ENCODE measurements at regions not wholly inside any gene's neighbourhood (a gene's known extent, or its start where the extent isn't known, plus 50 kb on each side); places are given as distances from the start of the nearest gene placed in this dataset.

DNA sequence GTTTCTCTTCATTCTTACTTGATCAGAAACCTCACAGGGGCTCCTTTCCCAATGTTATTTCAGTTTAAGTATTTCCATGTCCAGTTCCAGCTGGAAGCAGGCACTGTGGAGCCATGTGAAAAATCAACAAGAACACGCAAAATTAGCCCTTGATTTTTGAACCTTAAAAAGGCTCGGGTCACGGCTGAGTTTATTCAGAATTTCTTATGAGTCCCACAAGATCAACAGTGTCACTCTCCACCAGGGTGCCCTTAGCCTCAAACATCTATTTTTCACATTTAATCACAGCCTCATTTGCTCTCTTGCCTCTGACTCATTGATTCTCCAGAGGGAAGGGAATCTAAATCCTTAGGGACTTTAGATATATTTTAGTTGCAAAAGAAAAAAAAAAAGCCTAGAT is 157.7 kb upstream of the AVPR1A start:
- Mint-ChIP-seq H3K4me1 (no peaks in the 10 kb centered on the region), H3K4me3 (no peak overlapping the region), H3K36me3 (no peaks in the 10 kb centered on the region), H3K27me3 (no peaks in the 10 kb centered on the region), H3K9me3 (peaks cover 0 to 12% (median 2%) of the 10 kb centered on the region in 8 donors), H3K27ac (no peak overlapping the region)
- Histone ChIP-seq H3K36me3 (ENCODE audit: insufficient read depth, low read length) (no peaks in the 10 kb centered on the region), H3K4me3 (ENCODE audit: low read length in 2 of 2) (no peak overlapping the region), H3K27me3 (ENCODE audit: insufficient read depth, low read length) (no peaks in the 10 kb centered on the region), H3K27ac (ENCODE audit: low read depth, low read length) (no peak overlapping the region), H3K4me1 (ENCODE audit: insufficient read depth, low read length) (no peaks in the 10 kb centered on the region), H3K9me3 (ENCODE audit: control insufficient read depth in 1 of 2, low read length in 2 of 2) (no peaks in the 10 kb centered on the region)
- intact Hi-C loops (cut with micrococcal nuclease) = no loop called here
- DNase-seq = no peak
- POLR2A ChIA-PET (ENCODE audit: partially characterized antibody) = no interaction called here
- CTCF ChIA-PET (ENCODE audit: partially characterized antibody) = no interaction called here

DNA sequence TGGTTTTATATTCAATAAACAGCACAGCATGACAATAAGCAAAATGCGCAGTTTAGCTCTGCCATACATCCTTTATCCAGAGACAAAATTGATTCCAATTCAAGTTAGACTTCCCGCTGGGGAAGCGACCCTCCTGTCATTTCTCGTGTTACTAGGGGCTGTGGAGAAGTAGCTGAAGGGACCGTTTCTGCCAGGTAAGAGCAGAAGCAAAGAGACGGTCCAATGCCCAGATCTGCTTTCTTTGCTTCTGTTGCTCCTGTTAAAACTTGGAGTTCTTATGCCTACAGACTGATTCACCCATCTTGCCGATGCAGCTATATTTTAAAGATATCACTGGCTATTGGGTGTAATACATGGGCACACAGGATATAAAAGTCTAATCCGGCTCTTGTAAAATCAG is 156.8 kb upstream of the AVPR1A start:
- H3K27me3 ChIP-seq (ENCODE audit: insufficient read depth, low read length) = no peaks in the 10 kb centered on the region
- POLR2A ChIA-PET (ENCODE audit: partially characterized antibody) = no interaction called here
- H3K27ac Mint-ChIP-seq = no peak overlapping the region
- no peaks in the 10 kb centered on the region for H3K36me3 ChIP-seq (ENCODE audit: insufficient read depth, low read length)
- no peak overlapping the region for H3K4me3 ChIP-seq (ENCODE audit: low read length in 2 of 2)
- CTCF ChIA-PET (ENCODE audit: partially characterized antibody) = no interaction called here
- no peaks in the 10 kb centered on the region for H3K36me3 Mint-ChIP-seq
- H3K9me3 ChIP-seq (ENCODE audit: control insufficient read depth in 1 of 2, low read length in 2 of 2) = no peaks in the 10 kb centered on the region
- intact Hi-C loops (cut with micrococcal nuclease) = no loop called here
- no peaks in the 10 kb centered on the region for H3K27me3 Mint-ChIP-seq
- no peaks in the 10 kb centered on the region for H3K4me1 ChIP-seq (ENCODE audit: insufficient read depth, low read length)
- H3K4me3 Mint-ChIP-seq = no peak overlapping the region
- no peaks in the 10 kb centered on the region for H3K4me1 Mint-ChIP-seq
- no peak for DNase-seq
- H3K9me3 Mint-ChIP-seq = peaks cover 0 to 12% (median 2%) of the 10 kb centered on the region in 8 donors
- H3K27ac ChIP-seq (ENCODE audit: low read depth, low read length) = no peak overlapping the region

DNA sequence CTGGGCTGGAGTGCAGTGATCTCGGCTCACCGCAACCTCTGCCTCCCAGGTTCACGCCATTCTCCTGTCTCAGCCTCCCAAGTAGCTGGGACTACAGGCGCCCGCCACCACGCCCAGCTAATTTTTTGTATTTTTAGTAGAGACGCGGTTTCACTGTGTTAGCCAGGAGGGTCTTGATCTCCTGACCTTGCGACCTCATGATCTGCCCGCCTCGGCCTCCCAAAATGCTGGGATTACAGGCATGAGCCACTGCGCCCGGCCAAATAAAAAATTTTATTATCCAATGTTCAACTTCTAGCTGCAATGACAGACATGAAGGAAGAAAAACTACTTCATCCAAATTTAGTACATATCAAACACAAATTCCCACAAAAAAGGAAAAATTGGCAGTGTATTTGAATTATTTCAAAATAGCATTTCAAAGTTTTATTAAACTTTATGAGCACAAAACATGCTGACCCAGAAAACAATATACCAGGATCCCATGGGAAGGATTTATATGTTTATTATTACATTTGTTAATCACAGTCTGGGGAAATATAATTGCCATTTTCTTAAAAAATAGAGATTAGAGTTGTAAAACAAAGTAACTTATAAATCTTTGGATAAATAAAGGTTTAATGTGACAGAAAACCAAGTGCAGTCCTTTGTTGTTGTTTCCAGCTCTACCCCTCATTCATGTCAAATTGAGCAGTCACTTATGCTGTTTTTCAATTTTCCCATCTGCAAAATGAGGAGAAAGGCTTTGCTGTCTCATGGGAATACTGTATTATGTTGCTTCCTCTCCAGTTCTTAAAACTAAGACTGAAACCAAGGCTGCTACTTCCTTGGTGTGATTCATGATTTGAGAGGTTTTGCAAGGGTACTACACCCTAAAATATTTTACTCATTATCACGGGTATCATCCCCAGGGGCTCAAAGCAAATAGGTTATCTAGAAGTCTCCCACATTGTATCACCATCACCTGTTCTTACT is 155.2 kb upstream of the AVPR1A start:
- intact Hi-C loops (cut with micrococcal nuclease) = no loop called here
- no peak overlapping the region for H3K27ac Mint-ChIP-seq
- CTCF ChIA-PET (ENCODE audit: partially characterized antibody) = no interaction called here
- no peak for DNase-seq
- H3K4me1 ChIP-seq (ENCODE audit: insufficient read depth, low read length) = no peaks in the 10 kb centered on the region
- H3K4me1 Mint-ChIP-seq = no peaks in the 10 kb centered on the region
- no peaks in the 10 kb centered on the region for H3K36me3 ChIP-seq (ENCODE audit: insufficient read depth, low read length)
- no peak overlapping the region for H3K4me3 ChIP-seq (ENCODE audit: low read length in 2 of 2)
- POLR2A ChIA-PET (ENCODE audit: partially characterized antibody) = no interaction called here
- no peaks in the 10 kb centered on the region for H3K27me3 ChIP-seq (ENCODE audit: insufficient read depth, low read length)
- H3K27me3 Mint-ChIP-seq = no peaks in the 10 kb centered on the region
- no peaks in the 10 kb centered on the region for H3K36me3 Mint-ChIP-seq
- peaks cover 0 to 9% (median 2%) of the 10 kb centered on the region in 8 donors for H3K9me3 Mint-ChIP-seq
- no peaks in the 10 kb centered on the region for H3K9me3 ChIP-seq (ENCODE audit: control insufficient read depth in 1 of 2, low read length in 2 of 2)
- no peak overlapping the region for H3K4me3 Mint-ChIP-seq
- no peak overlapping the region for H3K27ac ChIP-seq (ENCODE audit: low read depth, low read length)

DNA sequence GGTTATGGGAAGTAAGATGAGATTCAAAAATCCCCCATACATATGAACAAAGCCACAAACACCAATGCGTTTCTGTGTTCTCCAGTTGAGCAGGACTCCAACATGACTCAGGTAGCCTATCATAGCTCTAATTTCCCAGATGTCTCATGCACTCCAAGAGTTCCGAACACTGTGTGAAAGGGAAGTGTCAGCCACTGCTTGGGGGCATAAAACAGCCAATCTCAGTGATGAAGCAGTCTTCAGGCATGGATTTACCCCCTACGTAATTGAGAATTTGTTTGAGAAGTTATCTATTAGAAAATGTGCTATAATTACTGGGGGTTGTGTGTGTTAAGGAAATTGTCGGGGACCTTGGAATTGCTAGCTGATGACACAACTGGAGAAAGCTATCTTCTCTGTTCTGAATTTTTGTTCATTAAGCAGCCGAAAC is 153.9 kb upstream of the AVPR1A start:
- Histone ChIP-seq H3K9me3 (ENCODE audit: control insufficient read depth in 1 of 2, low read length in 2 of 2) (no peaks in the 10 kb centered on the region), H3K36me3 (ENCODE audit: insufficient read depth, low read length) (no peaks in the 10 kb centered on the region), H3K4me1 (ENCODE audit: insufficient read depth, low read length) (no peaks in the 10 kb centered on the region), H3K27me3 (ENCODE audit: insufficient read depth, low read length) (no peaks in the 10 kb centered on the region), H3K4me3 (ENCODE audit: low read length in 2 of 2) (no peak overlapping the region), H3K27ac (ENCODE audit: low read depth, low read length) (no peak overlapping the region)
- ChIA-PET POLR2A (ENCODE audit: partially characterized antibody) (no interaction called here), CTCF (ENCODE audit: partially characterized antibody) (no interaction called here)
- Mint-ChIP-seq H3K27ac (no peak overlapping the region), H3K4me1 (no peaks in the 10 kb centered on the region), H3K36me3 (no peaks in the 10 kb centered on the region), H3K9me3 (peaks cover 0 to 5% (median 0%) of the 10 kb centered on the region in 8 donors), H3K27me3 (peaks cover 0 to 3% of the 10 kb centered on the region in 2 donors), H3K4me3 (no peak overlapping the region)
- intact Hi-C loops (cut with micrococcal nuclease) = no loop called here
- DNase-seq = no peak

DNA sequence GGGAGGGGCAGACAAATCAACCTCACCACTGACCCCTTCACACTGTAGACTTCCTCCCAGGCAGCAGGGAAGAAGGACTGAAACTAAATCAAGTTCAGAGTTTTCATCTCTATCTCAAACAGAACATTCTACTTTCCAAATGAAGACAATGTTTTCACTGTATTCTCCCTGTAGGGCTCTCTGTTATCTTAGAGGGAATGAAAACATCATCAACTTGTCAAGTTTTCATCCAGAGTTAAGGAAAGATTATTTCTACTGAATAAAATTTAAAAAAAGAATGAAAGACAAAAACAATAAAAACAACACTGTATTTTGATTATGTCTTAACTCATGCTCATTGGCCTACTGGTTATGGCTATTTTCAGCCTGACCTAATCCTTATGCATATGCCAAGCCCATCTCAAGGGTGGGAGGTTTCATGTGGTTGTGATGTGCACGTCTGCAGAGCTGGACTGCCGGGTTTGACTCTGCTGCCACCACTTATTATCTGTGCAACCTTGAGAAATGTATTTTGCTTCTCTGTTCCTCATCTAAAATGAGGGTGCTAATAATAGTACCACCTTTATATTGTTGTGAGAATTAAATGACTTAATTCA is 152.0 kb upstream of the AVPR1A start:
- H3K9me3 ChIP-seq (ENCODE audit: control insufficient read depth in 1 of 2, low read length in 2 of 2) = no peaks in the 10 kb centered on the region
- no peaks in the 10 kb centered on the region for H3K36me3 Mint-ChIP-seq
- peaks cover 0 to 3% of the 10 kb centered on the region in 2 donors for H3K27me3 Mint-ChIP-seq
- ChIA-PET POLR2A (ENCODE audit: partially characterized antibody) (no interaction called here), CTCF (ENCODE audit: partially characterized antibody) (no interaction called here)
- H3K27ac Mint-ChIP-seq = no peak overlapping the region
- no peaks in the 10 kb centered on the region for H3K4me1 Mint-ChIP-seq
- intact Hi-C loops (cut with micrococcal nuclease) = no loop called here
- no peaks in the 10 kb centered on the region for H3K4me1 ChIP-seq (ENCODE audit: insufficient read depth, low read length)
- peaks cover 0 to 2% (median 0%) of the 10 kb centered on the region in 8 donors for H3K9me3 Mint-ChIP-seq
- no peak overlapping the region for H3K27ac ChIP-seq (ENCODE audit: low read depth, low read length)
- H3K4me3 Mint-ChIP-seq = no peak overlapping the region
- no peaks in the 10 kb centered on the region for H3K27me3 ChIP-seq (ENCODE audit: insufficient read depth, low read length)
- DNase-seq = no peak
- no peaks in the 10 kb centered on the region for H3K36me3 ChIP-seq (ENCODE audit: insufficient read depth, low read length)
- no peak overlapping the region for H3K4me3 ChIP-seq (ENCODE audit: low read length in 2 of 2)

DNA sequence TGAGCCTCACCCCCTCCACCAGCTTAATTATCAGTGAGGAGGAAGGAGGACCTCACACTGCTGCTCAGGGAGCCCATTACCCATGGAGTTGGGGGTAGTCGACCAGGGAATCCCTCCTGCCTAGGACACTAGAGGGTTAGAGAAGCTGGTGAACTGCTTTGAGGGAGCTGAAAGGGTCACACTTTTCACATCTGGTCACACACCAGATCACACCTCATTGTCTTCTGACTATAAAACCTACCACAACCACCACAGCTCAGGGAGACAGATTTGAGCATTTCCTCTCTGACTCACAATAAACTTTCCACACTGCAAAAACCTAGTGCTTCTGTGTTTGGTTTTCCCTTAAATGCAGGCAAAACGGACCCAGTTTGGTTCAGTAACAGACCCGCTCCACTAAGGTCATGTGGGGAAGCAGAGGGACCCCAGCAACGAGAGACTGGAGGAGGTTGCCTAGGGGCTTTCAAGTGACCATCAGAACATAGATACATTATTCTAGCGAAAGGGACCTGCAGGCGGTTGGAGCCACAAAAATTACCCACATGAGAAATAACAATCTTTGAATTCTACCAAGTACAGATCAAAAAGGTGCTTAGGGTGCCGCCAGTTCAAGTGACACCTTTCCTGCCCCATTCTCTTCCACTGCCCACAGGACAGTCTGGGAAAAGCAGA is 151.4 kb upstream of the AVPR1A start:
- Mint-ChIP-seq H3K4me3 (peak overlapping the region in 1 of 8 donors; percentile 3), H3K9me3 (peaks cover 0 to 2% (median 0%) of the 10 kb centered on the region in 8 donors), H3K4me1 (no peaks in the 10 kb centered on the region), H3K36me3 (no peaks in the 10 kb centered on the region), H3K27ac (no peak overlapping the region), H3K27me3 (peaks cover 0 to 3% of the 10 kb centered on the region in 2 donors)
- ChIA-PET CTCF (ENCODE audit: partially characterized antibody) (no interaction called here), POLR2A (ENCODE audit: partially characterized antibody) (no interaction called here)
- no peak for DNase-seq
- Histone ChIP-seq H3K4me1 (ENCODE audit: insufficient read depth, low read length) (no peaks in the 10 kb centered on the region), H3K27me3 (ENCODE audit: insufficient read depth, low read length) (no peaks in the 10 kb centered on the region), H3K36me3 (ENCODE audit: insufficient read depth, low read length) (no peaks in the 10 kb centered on the region), H3K9me3 (ENCODE audit: control insufficient read depth in 1 of 2, low read length in 2 of 2) (no peaks in the 10 kb centered on the region), H3K27ac (ENCODE audit: low read depth, low read length) (no peak overlapping the region), H3K4me3 (ENCODE audit: low read length in 2 of 2) (no peak overlapping the region)
- intact Hi-C loops (cut with micrococcal nuclease) = no loop called here

DNA sequence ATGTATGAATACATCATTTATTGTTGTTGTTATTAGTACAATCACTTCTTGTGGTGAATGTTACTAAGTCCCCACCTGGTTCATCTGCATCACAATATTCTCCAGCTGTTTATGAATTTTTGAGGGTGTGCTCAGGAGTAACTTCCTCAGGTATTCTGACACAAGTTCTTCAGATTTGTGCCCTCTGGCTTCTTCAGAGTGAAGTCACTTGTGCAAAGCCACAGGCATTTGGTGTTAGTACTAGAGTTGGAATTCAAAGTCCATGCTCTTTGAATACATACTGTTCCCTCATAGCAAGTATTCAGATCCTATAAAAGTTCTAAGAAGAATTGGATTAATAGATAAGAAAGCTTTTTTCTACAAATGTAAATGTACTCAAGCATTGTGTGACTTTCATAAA is 150.3 kb upstream of the AVPR1A start:
- Mint-ChIP-seq H3K4me1 (no peaks in the 10 kb centered on the region), H3K36me3 (no peaks in the 10 kb centered on the region), H3K4me3 (no peak overlapping the region), H3K27me3 (peaks cover 0 to 3% of the 10 kb centered on the region in 2 donors), H3K9me3 (peaks cover 0 to 3% (median 0%) of the 10 kb centered on the region in 8 donors), H3K27ac (no peak overlapping the region)
- ChIA-PET CTCF (ENCODE audit: partially characterized antibody) (no interaction called here), POLR2A (ENCODE audit: partially characterized antibody) (no interaction called here)
- Histone ChIP-seq H3K27me3 (ENCODE audit: insufficient read depth, low read length) (no peaks in the 10 kb centered on the region), H3K27ac (ENCODE audit: low read depth, low read length) (no peak overlapping the region), H3K36me3 (ENCODE audit: insufficient read depth, low read length) (no peaks in the 10 kb centered on the region), H3K4me3 (ENCODE audit: low read length in 2 of 2) (no peak overlapping the region), H3K9me3 (ENCODE audit: control insufficient read depth in 1 of 2, low read length in 2 of 2) (no peaks in the 10 kb centered on the region), H3K4me1 (ENCODE audit: insufficient read depth, low read length) (no peaks in the 10 kb centered on the region)
- intact Hi-C loops (cut with micrococcal nuclease) = no loop called here
- no peak for DNase-seq

Measured in CD4-positive, alpha-beta memory T cell (primary cell).